CD1c-positive myeloid dendritic cell (primary cell): ENCODE measurements at regions not wholly inside any gene's neighbourhood (a gene's known extent, or its start where the extent isn't known, plus 50 kb on each side); places are given as distances from the start of the nearest gene placed in this dataset.

Experiments used
- DNase-seq: peaks from one replicate; pipeline ENCODE4 v3.0.0-alpha.2; 2016; ENCODE audit errors: extremely low spot score

- no peak for DNase-seq
Measured at GRCh38 chr10:3523309-3524050, 261.5 kb downstream of the KLF6 start.

GRCh38 chr10:3516923-3517255 is 268.1 kb downstream of the KLF6 start:
- DNase-seq: no peak

GRCh38 chr10:3516234-3516922 is 268.6 kb downstream of the KLF6 start:
- DNase-seq: no peak

DNA sequence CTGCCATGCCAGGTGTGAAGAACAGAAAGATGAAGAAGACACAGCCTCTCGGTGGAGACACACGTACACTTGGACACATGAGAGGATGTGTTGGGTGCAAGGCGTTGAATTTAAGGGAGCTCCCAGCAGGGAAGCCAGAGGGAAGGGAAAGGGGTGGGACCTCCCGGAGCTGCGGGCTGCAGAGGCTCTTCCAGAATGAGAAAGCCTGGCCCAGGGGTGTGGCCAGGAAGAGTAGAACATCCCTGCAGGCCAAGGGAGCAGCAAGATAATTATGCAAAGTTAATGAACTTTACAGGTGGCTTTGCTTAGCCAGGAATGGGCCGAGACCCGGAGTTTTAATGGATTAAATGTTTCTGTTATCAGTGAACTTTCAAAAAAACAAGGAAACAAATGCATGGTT is 270.3 kb downstream of the KLF6 start:
- no peak for DNase-seq

- no peak for DNase-seq
Measured at GRCh38 chr10:3512263-3512662, 272.7 kb downstream of the KLF6 start.

DNA sequence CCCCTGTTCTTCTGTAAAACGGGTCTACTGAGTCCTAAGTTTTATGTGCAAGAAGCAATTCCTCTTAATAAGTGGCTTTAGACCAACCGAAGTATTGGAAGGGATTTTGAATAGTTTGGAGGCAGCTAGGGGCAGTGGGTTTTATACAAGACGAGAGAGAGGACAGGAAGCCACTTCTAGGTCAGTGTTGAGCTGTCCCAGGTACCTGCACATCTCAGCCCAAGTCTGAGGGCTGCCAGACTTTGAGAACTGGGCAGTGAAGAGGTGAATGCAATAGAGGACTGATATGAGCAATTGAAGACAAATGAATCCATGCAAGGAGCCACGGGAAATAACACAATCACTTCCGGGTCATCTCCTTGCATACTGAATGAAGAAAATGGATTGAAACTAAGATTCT is 273.5 kb downstream of the KLF6 start:
- DNase-seq: no peak

DNA sequence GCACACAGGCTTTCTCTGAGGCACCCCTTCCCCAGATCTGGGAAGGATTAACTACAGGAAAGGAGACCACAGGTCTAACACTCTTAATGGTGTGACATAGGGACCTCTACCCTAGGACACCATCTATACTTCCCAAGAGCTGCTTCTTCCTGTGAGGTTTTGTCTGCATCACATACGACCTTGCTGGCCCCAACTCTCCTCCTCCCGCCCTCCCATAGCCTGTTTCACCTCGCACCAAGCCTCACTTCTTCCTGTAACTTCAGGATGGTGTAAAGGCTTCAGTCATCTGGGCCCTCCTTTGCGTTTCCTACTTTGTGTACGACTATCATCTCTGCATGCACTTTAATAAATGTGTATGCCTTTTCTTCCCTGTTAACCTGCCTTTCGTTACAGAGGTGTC is 274.3 kb downstream of the KLF6 start:
- DNase-seq: no peak

- no peak for DNase-seq
Measured at GRCh38 chr10:3509355-3509754, 275.7 kb downstream of the KLF6 start.

DNA sequence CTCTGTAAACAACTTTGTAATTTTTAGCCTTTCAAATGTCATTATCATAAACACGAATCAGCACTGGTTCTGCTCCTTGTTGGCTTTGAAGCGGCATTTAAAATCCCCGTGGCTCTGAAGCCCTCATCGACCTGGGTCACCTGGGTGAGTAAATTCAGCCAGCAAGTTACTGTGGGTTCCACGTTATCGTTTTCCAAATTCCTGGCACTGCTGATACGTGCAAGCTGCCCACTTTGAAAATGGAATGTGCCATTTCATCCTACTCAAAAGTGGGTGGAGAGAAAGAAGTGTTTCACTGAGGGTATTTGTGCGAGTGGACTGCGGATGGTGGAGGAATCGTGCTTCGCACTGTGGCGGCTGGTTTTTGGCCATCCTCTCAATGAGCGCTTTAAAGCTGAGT is 281.7 kb downstream of the KLF6 start:
- no peak for DNase-seq

DNA sequence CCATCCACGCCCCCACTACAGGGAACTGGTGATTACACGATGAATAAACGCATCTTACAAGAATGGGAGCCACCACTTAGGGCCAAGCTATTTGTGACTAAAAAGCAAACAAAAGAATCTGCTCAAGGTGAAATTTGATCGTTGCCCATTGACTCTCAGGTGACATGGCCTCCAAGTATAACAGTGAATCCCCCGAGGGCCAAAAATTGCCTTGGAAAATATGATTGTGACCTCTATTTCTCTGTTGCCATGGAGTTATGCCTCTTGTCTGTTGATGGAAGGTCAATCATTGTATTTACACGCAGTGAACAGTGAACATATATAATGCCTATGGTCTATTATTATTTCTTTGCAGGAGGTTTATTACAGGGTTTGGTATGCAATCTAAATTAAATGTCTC is 282.3 kb downstream of the KLF6 start:
- no peak for DNase-seq

DNA sequence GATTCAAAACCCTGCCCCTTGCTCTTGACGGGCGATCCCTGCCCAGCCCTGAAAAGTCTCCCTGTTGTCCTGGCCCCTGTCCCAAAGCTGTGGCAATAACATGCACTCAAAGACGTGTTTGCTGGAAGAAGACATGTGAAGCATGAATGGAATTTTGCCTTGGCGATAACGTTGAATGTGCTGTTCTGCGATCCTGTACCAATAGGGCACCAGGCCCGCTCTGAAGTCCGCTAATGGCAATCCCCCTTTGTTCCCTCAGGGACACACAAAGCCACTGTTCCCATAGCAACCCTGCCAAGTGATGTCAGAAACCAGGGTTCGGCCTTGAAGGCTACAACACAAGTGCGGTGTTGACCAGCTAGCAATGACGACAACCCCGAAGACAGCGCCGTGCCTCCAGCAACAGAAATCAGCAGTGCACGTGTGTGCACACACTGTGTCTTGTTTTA is 284.6 kb downstream of the KLF6 start:
- no peak for DNase-seq

DNA sequence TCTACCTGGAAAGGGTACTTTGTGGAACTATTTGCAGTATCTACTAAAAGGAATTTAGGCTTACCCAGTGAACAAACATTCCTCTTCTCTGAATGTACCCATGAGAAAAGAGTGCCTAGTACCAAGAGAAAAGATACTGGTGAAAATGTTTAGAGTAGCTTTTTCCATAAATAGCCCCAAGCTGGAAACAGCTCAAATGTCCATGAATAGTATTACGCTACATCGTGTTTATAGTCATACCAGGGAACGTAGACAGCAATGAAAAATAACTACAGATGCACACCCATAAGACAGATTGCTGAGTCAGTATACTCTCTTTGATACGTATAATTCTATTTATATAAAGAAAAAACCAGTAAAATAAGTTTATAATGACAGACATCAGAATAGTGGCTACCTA is 285.9 kb downstream of the KLF6 start:
- DNase-seq: no peak

DNA sequence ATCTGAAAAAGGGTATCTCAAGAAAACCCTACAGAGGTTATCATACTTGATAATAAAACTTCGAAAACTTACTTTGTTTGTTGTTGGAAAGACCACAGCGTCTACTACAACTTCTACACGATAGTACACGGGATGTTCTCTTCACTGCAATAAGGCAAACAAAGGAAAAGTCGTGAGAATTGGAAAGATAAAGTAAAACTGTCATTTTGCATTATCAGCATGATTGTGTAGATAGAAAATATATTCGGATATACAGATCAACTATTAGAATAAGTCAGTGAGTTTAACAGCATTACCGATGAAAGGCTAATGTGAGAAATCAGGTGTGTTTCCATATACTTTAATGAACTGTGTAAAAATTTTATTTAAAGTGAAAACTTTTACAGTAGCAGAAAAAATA is 287.4 kb downstream of the KLF6 start:
- no peak for DNase-seq

DNA sequence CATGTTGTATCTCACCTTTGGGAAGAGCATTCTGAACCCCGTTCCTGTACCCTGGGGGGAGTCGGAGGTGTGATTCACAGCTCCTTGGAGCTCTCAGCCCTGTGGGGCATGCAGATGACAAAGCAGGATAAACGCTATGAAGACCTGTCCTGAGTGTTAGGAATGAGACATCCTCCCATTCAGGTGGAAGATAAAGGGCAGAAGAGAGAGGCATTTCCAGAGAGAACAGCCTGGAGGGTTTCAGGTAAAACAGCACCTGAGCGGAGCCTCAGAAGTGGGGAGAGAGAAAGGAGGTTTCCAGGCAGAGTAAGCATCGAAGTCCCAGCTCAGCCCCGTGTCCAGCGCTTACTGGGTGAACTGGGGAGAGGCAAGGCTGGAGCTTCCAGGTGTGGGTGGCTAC is 288.9 kb downstream of the KLF6 start:
- DNase-seq: no peak

DNA sequence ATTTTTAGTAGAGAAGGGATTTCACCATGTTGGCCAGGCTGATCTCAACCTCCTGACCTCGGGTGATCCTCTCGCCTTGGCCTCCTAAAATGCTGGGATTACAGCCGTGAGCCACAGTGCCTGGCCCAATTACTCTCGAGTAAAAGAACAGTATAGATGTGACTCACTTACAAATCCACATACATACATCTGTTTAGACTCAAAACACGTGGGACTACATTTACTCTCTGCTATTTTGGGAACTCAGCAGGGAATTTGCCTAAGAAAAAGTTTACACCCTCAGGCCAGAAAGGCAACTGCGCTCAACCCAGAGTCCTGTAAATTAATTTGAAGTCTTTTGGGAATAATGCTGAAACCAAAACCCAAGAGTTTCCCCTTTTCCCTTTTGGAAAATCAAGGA is 289.7 kb downstream of the KLF6 start:
- DNase-seq: no peak

GRCh38 chr10:3494838-3495230 is 290.2 kb downstream of the KLF6 start:
- no peak for DNase-seq

DNA sequence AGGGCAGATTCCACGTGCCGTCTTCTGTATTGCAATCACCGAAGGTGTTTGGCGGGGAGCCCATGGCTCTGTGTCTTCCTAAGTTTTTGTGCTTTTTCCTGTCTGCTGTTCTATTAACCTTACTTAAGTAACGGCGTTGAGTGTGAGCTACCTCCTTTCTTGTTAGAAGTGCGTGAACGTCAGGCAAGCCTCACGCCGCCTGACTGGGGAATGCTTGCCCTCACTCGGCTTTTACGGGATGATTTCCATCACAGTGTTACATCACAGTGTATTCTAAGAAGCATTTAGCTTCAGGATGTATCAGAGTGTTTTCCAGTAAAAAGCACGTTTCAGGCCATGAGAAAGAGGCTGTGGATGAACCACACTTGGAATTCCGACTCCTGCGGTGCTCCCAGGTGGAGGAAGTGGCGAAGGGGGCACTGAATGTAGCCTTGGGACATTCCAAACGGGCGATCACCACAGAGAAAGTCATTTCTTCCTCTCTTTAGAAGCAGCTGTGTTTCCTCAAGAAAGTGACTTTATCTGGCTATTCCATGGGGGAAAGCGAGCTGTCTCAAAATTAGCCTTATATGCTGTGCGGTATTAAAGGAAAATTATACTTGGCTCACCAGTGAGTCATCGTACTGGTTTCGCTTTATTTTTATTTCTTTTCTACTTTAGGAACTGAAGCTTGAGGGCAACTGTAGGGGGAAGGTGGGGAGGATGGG is 290.7 kb downstream of the KLF6 start:
- DNase-seq: no peak

GRCh38 chr10:3493621-3494020 is 291.4 kb downstream of the KLF6 start:
- DNase-seq: no peak

DNA sequence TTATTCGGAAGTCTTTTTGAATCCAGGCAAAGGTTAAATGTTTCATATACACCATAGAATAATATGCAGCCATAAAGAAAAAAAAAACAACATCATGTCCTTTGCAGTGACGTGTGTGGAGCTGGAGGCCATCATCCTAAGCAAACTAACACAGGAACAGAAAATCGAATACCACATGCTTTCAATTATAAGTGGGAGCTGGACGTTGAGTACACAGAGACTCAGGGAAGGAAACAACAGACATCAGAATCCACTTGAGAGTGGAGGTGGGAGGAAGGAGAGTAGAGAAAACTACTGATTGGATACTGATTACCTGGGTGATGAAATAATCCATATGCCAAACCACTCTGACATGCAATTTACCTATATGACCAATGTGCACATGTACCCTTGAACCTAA is 293.4 kb downstream of the KLF6 start:
- no peak for DNase-seq

- no peak for DNase-seq
Measured at GRCh38 chr10:3487228-3487627, 297.8 kb downstream of the KLF6 start.

DNA sequence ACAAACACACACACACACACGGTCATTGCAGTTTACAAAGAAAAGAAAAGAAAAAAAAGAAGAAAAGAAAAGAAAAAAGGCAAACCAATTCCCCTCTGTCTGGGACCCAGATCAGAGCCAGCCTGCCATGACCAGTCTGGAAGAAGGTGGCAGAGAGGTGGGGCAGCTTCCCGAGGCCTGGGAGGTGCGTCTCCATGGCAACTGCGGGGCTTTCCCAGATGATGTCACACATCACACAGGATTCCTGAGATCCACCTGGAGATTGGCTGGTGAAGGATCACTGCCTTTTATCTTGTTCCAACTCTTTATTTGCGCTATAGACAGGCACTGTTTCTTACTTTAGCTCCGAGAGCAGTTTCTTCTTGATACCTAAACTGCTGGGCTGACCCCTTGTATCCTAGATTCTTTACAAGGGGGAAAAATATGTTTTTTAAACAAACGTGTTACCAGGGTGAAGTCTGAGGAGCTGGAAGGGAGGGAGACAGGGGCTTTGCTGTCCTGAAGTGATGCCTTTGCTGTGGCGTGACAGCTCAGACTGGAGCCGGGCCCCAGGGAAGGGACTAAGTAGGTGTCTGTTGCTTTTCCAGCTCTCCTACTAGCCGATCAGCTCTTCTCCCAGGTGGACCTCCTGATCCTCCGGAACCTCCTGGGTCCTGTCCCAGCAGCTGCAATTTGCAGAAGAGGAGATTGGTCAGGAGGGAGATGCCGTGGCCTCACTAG is 298.5 kb downstream of the KLF6 start:
- DNase-seq: no peak

DNA sequence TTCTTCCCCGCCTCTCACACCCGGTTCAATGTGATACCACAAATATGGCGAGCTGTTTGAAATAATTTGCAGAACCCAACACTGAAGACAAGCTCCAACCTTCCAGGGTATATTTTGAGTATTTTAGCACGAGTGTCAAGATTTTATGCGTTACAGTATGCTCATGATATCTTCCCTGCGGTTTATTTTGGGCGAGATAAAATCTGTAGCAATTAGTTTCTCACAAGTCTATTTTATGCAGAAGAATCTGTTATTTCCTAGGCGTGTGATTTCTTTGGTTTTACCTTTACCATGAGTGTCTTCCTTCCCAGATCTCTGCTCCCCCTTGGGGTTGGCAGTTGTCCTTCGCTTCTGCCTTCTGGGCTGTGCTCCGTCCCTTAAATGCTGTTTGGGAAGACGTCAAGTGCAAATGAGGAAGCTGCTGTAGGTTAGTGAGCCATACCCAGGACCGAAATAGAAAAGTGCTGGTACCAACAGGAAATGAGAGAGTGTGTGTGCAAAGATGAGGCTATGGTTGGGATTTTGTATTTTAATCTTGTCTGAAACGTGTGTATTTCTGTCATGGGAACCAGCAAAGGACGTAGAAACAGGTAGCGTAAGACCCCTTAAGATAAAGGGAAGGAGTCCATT is 299.8 kb downstream of the KLF6 start:
- peak; percentile 65 for DNase-seq
